Mesodermal cell (in vitro differentiated cells): ENCODE measurements at regions not wholly inside any gene's neighbourhood (a gene's known extent, or its start where the extent isn't known, plus 50 kb on each side); places are given as distances from the start of the nearest gene placed in this dataset.

Experiments used
- H3K27ac ChIP-seq: 2 replicates; pipeline ENCODE4 v1.7.0; 2013; ENCODE audit warnings: mild to moderate bottlenecking, low read depth, low read length, moderate library complexity; ENCODE audit not compliant: severe bottlenecking
- H3K36me3 ChIP-seq: 2 replicates; pipeline ENCODE4 v1.7.1; 2013; ENCODE audit warnings: mild to moderate bottlenecking, low read length, moderate library complexity; ENCODE audit not compliant: control insufficient read depth, insufficient read depth
- H3K4me1 ChIP-seq: one replicate; pipeline ENCODE4 v1.7.1; 2013; ENCODE audit warnings: mild to moderate bottlenecking, low read length; ENCODE audit not compliant: insufficient read depth, control insufficient read depth, poor library complexity, severe bottlenecking
- H3K4me3 ChIP-seq: 2 replicates; pipeline ENCODE4 v1.7.0; 2013; ENCODE audit warnings: low read length, control low read depth, mild to moderate bottlenecking; ENCODE audit not compliant: insufficient read depth, poor library complexity, severe bottlenecking; ENCODE audit errors: extremely low read depth
- H3K9me3 ChIP-seq: 2 replicates; pipeline ENCODE4 v1.7.1; 2013; ENCODE audit warnings: mild to moderate bottlenecking, low read length, moderate library complexity; ENCODE audit not compliant: control insufficient read depth
- WGBS, 2 experiments: methylation state at CpG; one replicate each; pipeline ENCODE4 v1.1.5; 2013; ENCODE audit warnings: missing lambda C conversion rate in 2 of 2; ENCODE audit not compliant: insufficient coverage in 2 of 2; 5-methylcytosine and 5-hydroxymethylcytosine counted together

- no peaks in the 10 kb centered on the region for H3K36me3 ChIP-seq
- 50% methylated on average over 1 of the region's 1 CpG; no CpG with 5 or more reads in 1 of the 2 experiments for WGBS, 2 experiments
- no peak overlapping the region for H3K4me3 ChIP-seq
- H3K9me3 ChIP-seq, result no peaks in the 10 kb centered on the region
- no peaks in the 10 kb centered on the region for H3K4me1 ChIP-seq
- no peak overlapping the region for H3K27ac ChIP-seq
Observed at GRCh38 chr4:159480826-159481225, 377.9 kb downstream of the RAPGEF2 start.

GRCh38 chr4:159481936-159482335 lies 379.1 kb downstream of the RAPGEF2 start:
- WGBS, 2 experiments, result 80 to 85% methylated on average over 5 to 6 of the region's 6 CpGs
- H3K36me3 ChIP-seq, result no peaks in the 10 kb centered on the region
- no peaks in the 10 kb centered on the region for H3K9me3 ChIP-seq
- no peak overlapping the region for H3K4me3 ChIP-seq
- no peak overlapping the region for H3K27ac ChIP-seq
- H3K4me1 ChIP-seq, result no peaks in the 10 kb centered on the region

- H3K9me3 ChIP-seq, result no peaks in the 10 kb centered on the region
- no peak overlapping the region for H3K4me3 ChIP-seq
- no peaks in the 10 kb centered on the region for H3K36me3 ChIP-seq
- H3K27ac ChIP-seq, result no peak overlapping the region
- 90 to 100% methylated on average over 1 to 2 of the region's 5 CpGs for WGBS, 2 experiments
- H3K4me1 ChIP-seq, result no peaks in the 10 kb centered on the region
Observed at GRCh38 chr4:159483110-159483781, 380.4 kb downstream of the RAPGEF2 start.

- Histone ChIP-seq H3K4me1 (no peaks in the 10 kb centered on the region), H3K4me3 (no peak overlapping the region), H3K9me3 (no peaks in the 10 kb centered on the region), H3K27ac (no peak overlapping the region), H3K36me3 (no peaks in the 10 kb centered on the region)
- WGBS, 2 experiments, result 95 to 96% methylated on average over 3 to 5 of the region's 6 CpGs
Observed at GRCh38 chr4:159483782-159484741, 381.2 kb downstream of the RAPGEF2 start.

GRCh38 chr4:159484864-159485263 lies 382.0 kb downstream of the RAPGEF2 start:
- Histone ChIP-seq H3K4me3 (no peak overlapping the region), H3K27ac (no peak overlapping the region), H3K4me1 (no peaks in the 10 kb centered on the region), H3K36me3 (no peaks in the 10 kb centered on the region), H3K9me3 (no peaks in the 10 kb centered on the region)
- 100% methylated on average over 1 of the region's 2 CpGs; no CpG with 5 or more reads in 1 of the 2 experiments for WGBS, 2 experiments

GRCh38 chr4:159487284-159487747 lies 384.4 kb downstream of the RAPGEF2 start:
- Histone ChIP-seq H3K27ac (no peak overlapping the region), H3K36me3 (no peaks in the 10 kb centered on the region), H3K4me3 (no peak overlapping the region), H3K4me1 (no peaks in the 10 kb centered on the region), H3K9me3 (peaks cover 11% of the 10 kb centered on the region)
- 4 to 35% methylated on average over 3 to 7 of the region's 8 CpGs for WGBS, 2 experiments

DNA sequence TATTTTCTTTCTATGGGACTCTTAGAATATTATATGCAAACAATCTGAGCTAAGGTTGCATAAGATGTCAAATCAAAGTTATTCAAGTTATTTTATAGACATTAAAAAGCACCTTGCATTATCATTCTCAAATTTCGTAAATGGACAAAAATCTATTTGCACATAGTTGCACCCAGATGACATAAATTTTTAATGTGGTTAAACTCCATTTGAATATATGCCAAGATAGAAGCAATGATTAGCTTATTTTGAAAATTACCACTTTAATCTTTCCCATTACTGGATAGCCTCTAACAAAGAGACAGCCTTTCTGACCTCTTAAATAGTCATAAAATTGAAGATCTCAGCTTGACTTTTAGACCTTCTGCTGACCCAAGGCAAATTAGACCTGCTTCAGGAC lies 386.8 kb downstream of the RAPGEF2 start:
- Histone ChIP-seq H3K27ac (no peak overlapping the region), H3K36me3 (no peaks in the 10 kb centered on the region), H3K4me1 (no peaks in the 10 kb centered on the region), H3K4me3 (no peak overlapping the region), H3K9me3 (peaks cover 15% of the 10 kb centered on the region)
- WGBS, 2 experiments, result no CpG with 5 or more reads among the region's 1 CpG

- Histone ChIP-seq H3K36me3 (no peaks in the 10 kb centered on the region), H3K4me1 (no peaks in the 10 kb centered on the region), H3K4me3 (no peak overlapping the region), H3K27ac (no peak overlapping the region), H3K9me3 (peaks cover 15% of the 10 kb centered on the region)
- WGBS, 2 experiments, result 80 to 87% methylated on average over 1 to 2 of the region's 2 CpGs
Observed at GRCh38 chr4:159495515-159496236, 392.8 kb downstream of the RAPGEF2 start.

DNA sequence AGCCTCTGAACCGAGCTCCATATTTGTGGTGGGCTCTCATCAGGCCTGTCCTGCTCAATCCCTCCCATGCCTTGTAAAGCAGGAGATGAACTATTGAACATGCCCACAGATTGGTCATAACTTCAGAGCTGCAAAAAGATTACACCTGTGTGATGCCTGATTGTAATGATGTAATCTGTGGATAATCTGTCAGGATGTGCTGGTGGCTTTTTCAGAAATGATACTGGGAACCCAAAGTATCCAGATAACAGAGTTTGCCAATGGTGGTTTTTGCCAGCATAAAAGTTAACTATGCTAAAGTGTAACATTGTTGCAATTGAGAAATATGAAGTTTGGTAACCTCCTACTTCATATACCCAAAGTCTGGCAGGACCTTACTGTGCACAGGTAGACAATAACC lies 393.4 kb downstream of the RAPGEF2 start:
- no peak overlapping the region for H3K4me3 ChIP-seq
- H3K4me1 ChIP-seq, result no peaks in the 10 kb centered on the region
- H3K27ac ChIP-seq, result no peak overlapping the region
- H3K36me3 ChIP-seq, result no peaks in the 10 kb centered on the region
- peaks cover 13% of the 10 kb centered on the region for H3K9me3 ChIP-seq
- WGBS, 2 experiments, result no CpG with 5 or more reads among the region's 1 CpG

GRCh38 chr4:159497936-159498335 lies 395.1 kb downstream of the RAPGEF2 start:
- Histone ChIP-seq H3K27ac (no peak overlapping the region), H3K9me3 (no peaks in the 10 kb centered on the region), H3K4me3 (no peak overlapping the region), H3K4me1 (no peaks in the 10 kb centered on the region), H3K36me3 (no peaks in the 10 kb centered on the region)
- WGBS, 2 experiments, result 75 to 90% methylated on average over 1 of the region's 2 CpGs
